NOMO-1 treated with DMSO at 0.1 percent for 48 hours (cell line): ENCODE measurements at regions not wholly inside any gene's neighbourhood (a gene's known extent, or its start where the extent isn't known, plus 50 kb on each side); places are given as distances from the start of the nearest gene placed in this dataset.

ENCODE experiments used
- DNase-seq: peaks from one replicate; lab custom pipeline; 2025; ENCODE audit not compliant: unreplicated experiment; lab: John Stamatoyannopoulos, UW

DNA sequence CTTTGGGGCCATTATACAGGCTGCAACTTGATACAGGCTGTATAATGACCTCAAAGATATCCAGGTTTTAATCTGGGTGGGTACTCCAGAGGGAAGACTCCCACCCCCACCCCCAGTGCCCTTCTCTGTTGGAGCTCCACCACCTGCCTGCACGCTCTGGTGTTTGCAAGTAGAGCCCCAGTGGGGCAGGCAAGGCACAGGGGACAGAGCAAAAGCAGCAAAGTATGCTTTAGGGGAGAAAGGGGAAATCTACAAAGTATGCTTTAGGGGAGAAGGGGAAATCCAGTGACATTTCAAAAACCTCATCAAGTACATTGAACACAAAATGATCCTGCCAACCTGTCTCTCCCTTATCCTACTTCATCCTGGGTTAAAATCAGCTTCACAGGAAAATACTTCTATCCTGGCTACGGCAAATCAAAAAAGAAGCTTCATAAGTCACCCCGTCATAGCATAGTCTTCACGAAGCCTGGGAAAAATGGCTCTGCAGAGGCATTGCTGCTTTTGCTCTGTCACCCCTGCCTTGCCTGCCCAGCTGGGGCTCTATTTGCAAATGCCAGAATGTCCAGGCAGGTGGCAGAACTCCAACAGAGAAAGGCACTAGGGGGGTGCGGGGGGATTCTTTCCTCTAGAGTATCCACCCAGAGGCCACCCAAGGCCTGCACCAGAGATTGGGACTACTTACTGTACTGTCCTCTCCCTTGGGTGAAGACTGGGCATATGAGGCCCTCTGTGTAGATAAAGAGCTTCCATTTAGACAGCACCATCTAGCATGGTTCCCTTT lies 60.9 kb upstream of the ATP11B start:
- no peak for DNase-seq

- no peak for DNase-seq
These were observed 57.6 kb upstream of the ATP11B start for GRCh38 chr3:182735672-182736071.

- no peak for DNase-seq
These were observed 55.5 kb upstream of the ATP11B start for GRCh38 chr3:182737825-182738224.

GRCh38 chr3:182738583-182739411 lies 54.5 kb upstream of the ATP11B start:
- DNase-seq = no peak

DNA sequence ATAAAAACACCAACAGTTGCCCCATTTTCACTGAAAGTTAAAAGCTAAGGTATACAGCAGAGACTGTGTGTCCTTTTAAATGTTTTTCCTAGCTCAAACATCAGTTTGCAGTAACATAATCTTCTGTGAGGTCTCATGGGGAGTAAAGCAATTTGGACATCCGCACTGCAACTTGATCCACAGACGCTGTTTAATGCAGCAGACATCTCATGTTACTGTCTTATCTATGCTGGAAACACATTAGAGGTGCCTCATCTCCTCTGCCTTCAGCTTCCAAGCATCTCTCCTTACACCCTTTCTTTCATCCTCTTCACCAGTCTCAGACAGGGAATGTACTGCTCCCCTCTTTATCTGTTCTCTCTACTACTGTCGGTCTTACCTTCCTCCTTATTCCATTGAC lies 53.7 kb upstream of the ATP11B start:
- DNase-seq = no peak

GRCh38 chr3:182740710-182741109 lies 52.6 kb upstream of the ATP11B start:
- DNase-seq = no peak

GRCh38 chr3:182741214-182741613 lies 52.1 kb upstream of the ATP11B start:
- DNase-seq = no peak
